Panc1 (cell line): ENCODE measurements at regions not wholly inside any gene's neighbourhood (a gene's known extent, or its start where the extent isn't known, plus 50 kb on each side); places are given as distances from the start of the nearest gene placed in this dataset.

Source experiments
- ATAC-seq: fragments of 200-7000 bp; cut with Tn5 transposase; 2 replicates; pipeline ENCODE4 v1.9.1; 2020; ENCODE audit warnings: mild to moderate bottlenecking, moderate library complexity
- BruUV-seq: library from RNA; stranded (reverse); fragments of 400-500 nt; replicated peaks from 2 replicates; lab custom pipeline; 2021; lab: Mats Ljungman, UMichigan
- CTCF ChIA-PET: fragments of 300-600 bp; sonication (Branson Sonifier 250); formaldehyde crosslinking; loops from one replicate; lab custom pipeline; 2022; ENCODE audit warnings: antibody characterized with exemption; lab: Charles Lee
- POLR2A ChIA-PET: fragments of 300-600 bp; sonication (Branson Sonifier 250); formaldehyde crosslinking; loops from one replicate; lab custom pipeline; 2022; ENCODE audit warnings: antibody characterized with exemption; lab: Charles Lee
- DNase-seq: peaks from one replicate; pipeline ENCODE4 v3.0.0-alpha.2; 2010; ENCODE audit warnings: low read depth, low spot score
- H3K27ac ChIP-seq: 2 replicates; pipeline ENCODE4 v1.5.1; 2011; ENCODE audit warnings: mild to moderate bottlenecking, low read length, inconsistent platforms
- H3K27me3 ChIP-seq: fragments of 200-500 bp; sonication (Bioruptor generic); 2 replicates; pipeline ENCODE4 v1.6.0; 2014; ENCODE audit warnings: low read length, inconsistent platforms; ENCODE audit not compliant: control insufficient read depth, insufficient read depth
- H3K36me3 ChIP-seq: fragments of 200-500 bp; sonication (Bioruptor generic); 2 replicates; pipeline ENCODE4 v1.5.1; 2014; ENCODE audit warnings: inconsistent platforms, mild to moderate bottlenecking, low read length, moderate library complexity; ENCODE audit not compliant: control insufficient read depth, insufficient read depth
- H3K4me1 ChIP-seq: 2 replicates; pipeline ENCODE4 v1.5.1; 2011; ENCODE audit warnings: inconsistent platforms, mild to moderate bottlenecking, low read length, moderate library complexity; ENCODE audit not compliant: control insufficient read depth, insufficient read depth
- H3K4me3 ChIP-seq, 2 experiments: 2 replicates each; pipeline ENCODE4 v1.5.1; 2011 to 2012; ENCODE audit warnings: low read depth in 2 of 2, low read length in 2 of 2, mild to moderate bottlenecking in 2 of 2, inconsistent platforms in 1 of 2, moderate library complexity in 1 of 2
- H3K9me3 ChIP-seq: fragments of 200-500 bp; sonication (Bioruptor generic); 2 replicates; pipeline ENCODE4 v1.5.1; 2014; ENCODE audit warnings: low read depth, mild to moderate bottlenecking, inconsistent platforms, low read length, moderate library complexity; ENCODE audit not compliant: control insufficient read depth, insufficient read depth
- CTCF ChIP-seq: fragments of 450-650 bp; IDR thresholded peaks from 2 replicates; pipeline ENCODE4 v1.5.1; 2017; ENCODE audit warnings: mild to moderate bottlenecking
- POLR2AphosphoS5 ChIP-seq: IDR thresholded peaks from 2 replicates; pipeline ENCODE4 v1.6.1; 2012; ENCODE audit warnings: mild to moderate bottlenecking, low read depth, low read length, moderate library complexity
- REST ChIP-seq, 2 experiments: IDR thresholded peaks; 2 replicates each; pipeline ENCODE4 v1.6.1; 2011 to 2012; ENCODE audit warnings: low read depth in 2 of 2, control low read depth in 1 of 2, low read length in 1 of 2, mild to moderate bottlenecking in 1 of 2, moderate library complexity in 1 of 2; ENCODE audit not compliant: insufficient read depth in 1 of 2
- SIN3A ChIP-seq: IDR thresholded peaks from 2 replicates; pipeline ENCODE4 v1.6.1; 2012; ENCODE audit warnings: low read depth, mild to moderate bottlenecking, low read length, moderate library complexity, borderline replicate concordance; ENCODE audit not compliant: insufficient read depth
- TCF7L2 ChIP-seq: IDR thresholded peaks from 2 replicates; pipeline ENCODE4 v1.6.1; 2011; ENCODE audit warnings: mild to moderate bottlenecking, low read depth, low read length, inconsistent platforms
- in situ Hi-C: cut with HindIII; loops from 2 replicates; pipeline ENCODE4 v1.10.0; 2016; ENCODE audit warnings: low sequenced_read_pairs, low pct_unique_long_range_greater_than_20kb
- intact Hi-C: fragments of 100-400 bp; cut with micrococcal nuclease; formaldehyde crosslinking; loops from one replicate; pipeline ENCODE4 v1.10.0; 2022; ENCODE audit not compliant: unreplicated experiment

- in situ Hi-C loops = no loop called here
Measured at GRCh38 chr7:115132096-115132495, 210.2 kb downstream of the MDFIC start.

GRCh38 chr7:115128154-115128553, 206.3 kb downstream of the MDFIC start:
- Histone ChIP-seq H3K27me3 (no peaks in the 10 kb centered on the region), H3K4me3 (no peak overlapping the region), H3K36me3 (no peaks in the 10 kb centered on the region), H3K27ac (no peak overlapping the region), H3K4me1 (no peaks in the 10 kb centered on the region), H3K9me3 (no peaks in the 10 kb centered on the region)
- no peak for ATAC-seq
- in situ Hi-C loops (no loop called here), intact Hi-C loops (no loop called here)
- DNase-seq = no peak
- ChIA-PET POLR2A (no interaction called here), CTCF (no interaction called here)
- BruUV-seq = no TSS peak
- TF ChIP-seq POLR2AphosphoS5 = no peak
- no peak for TF ChIP-seq SIN3A
- no peak for TF ChIP-seq TCF7L2
- no peak for TF ChIP-seq REST (IDR thresholded peaks at IDR 0.05; ENCODE audit: insufficient read depth in 1 of 2, low read depth in 2 of 2, low read length in 1 of 2)
- no peak for TF ChIP-seq CTCF

More at GRCh38 chr7:115132096-115132495, 210.2 kb downstream of the MDFIC start:
- no TSS peak for BruUV-seq
- no peaks in the 10 kb centered on the region for H3K27me3 ChIP-seq
- no peak for TF ChIP-seq SIN3A
- TF ChIP-seq TCF7L2 = no peak
- no peak for TF ChIP-seq REST (IDR thresholded peaks at IDR 0.05; ENCODE audit: insufficient read depth in 1 of 2, low read depth in 2 of 2, low read length in 1 of 2)
- TF ChIP-seq CTCF = no peak
- TF ChIP-seq POLR2AphosphoS5 = no peak
- H3K27ac ChIP-seq = no peak overlapping the region
- ChIA-PET CTCF (no interaction called here), POLR2A (no interaction called here)
- H3K4me1 ChIP-seq = no peaks in the 10 kb centered on the region
- H3K4me3 ChIP-seq = no peak overlapping the region
- no peaks in the 10 kb centered on the region for H3K9me3 ChIP-seq
- no peaks in the 10 kb centered on the region for H3K36me3 ChIP-seq
- intact Hi-C loops = no loop called here
- no peak for ATAC-seq
- no peak for DNase-seq
